ENCODE measurements at regions not wholly inside any gene's neighbourhood (a gene's known extent, or its start where the extent isn't known, plus 50 kb on each side); places are given as distances from the start of the nearest gene placed in this dataset.

GRCh38 chr10:9160275-9160674 lies 1105.8 kb downstream of the GATA3 start:
- TF ChIP-seq EP300 (IDR thresholded peaks at IDR 0.05) (no peak), POLR2A (IDR thresholded peaks at IDR 0.05) (no peak)
- TF ChIP-seq, protein P1, sequence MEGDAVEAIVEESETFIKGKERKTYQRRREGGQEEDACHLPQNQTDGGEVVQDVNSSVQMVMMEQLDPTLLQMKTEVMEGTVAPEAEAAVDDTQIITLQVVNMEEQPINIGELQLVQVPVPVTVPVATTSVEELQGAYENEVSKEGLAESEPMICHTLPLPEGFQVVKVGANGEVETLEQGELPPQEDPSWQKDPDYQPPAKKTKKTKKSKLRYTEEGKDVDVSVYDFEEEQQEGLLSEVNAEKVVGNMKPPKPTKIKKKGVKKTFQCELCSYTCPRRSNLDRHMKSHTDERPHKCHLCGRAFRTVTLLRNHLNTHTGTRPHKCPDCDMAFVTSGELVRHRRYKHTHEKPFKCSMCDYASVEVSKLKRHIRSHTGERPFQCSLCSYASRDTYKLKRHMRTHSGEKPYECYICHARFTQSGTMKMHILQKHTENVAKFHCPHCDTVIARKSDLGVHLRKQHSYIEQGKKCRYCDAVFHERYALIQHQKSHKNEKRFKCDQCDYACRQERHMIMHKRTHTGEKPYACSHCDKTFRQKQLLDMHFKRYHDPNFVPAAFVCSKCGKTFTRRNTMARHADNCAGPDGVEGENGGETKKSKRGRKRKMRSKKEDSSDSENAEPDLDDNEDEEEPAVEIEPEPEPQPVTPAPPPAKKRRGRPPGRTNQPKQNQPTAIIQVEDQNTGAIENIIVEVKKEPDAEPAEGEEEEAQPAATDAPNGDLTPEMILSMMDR (IDR thresholded peaks at IDR 0.05), result no peak
